Suprapubic skin (tissue), 4 donors: ENCODE measurements at regions not wholly inside any gene's neighbourhood (a gene's known extent, or its start where the extent isn't known, plus 50 kb on each side); places are given as distances from the start of the nearest gene placed in this dataset.

Experiments
- DNase-seq, 2 donors: peaks; one replicate each; pipeline ENCODE4 v3.0.0-alpha.2; 2019; ENCODE audit warnings: low spot score in 2 of 2
- H3K27ac ChIP-seq: fragments of 200-600 bp; sonication (generic); one replicate; pipeline ENCODE4 v1.5.1; 2019
- H3K27me3 ChIP-seq: fragments of 200-600 bp; sonication (generic); one replicate; pipeline ENCODE4 v1.5.1; 2019
- H3K36me3 ChIP-seq: fragments of 200-600 bp; sonication (generic); one replicate; pipeline ENCODE4 v1.5.1; 2019
- H3K4me1 ChIP-seq: fragments of 200-600 bp; sonication (generic); one replicate; pipeline ENCODE4 v1.5.1; 2019
- H3K4me3 ChIP-seq: fragments of 200-600 bp; sonication (generic); one replicate; pipeline ENCODE4 v1.5.1; 2019; ENCODE audit warnings: mild to moderate bottlenecking
- H3K9me3 ChIP-seq: fragments of 200-600 bp; sonication (generic); one replicate; pipeline ENCODE4 v1.5.1; 2019
- EP300 ChIP-seq: sonication (generic); formaldehyde crosslinking; IDR thresholded peaks from one replicate; pipeline ENCODE4 v1.6.1; 2017; ENCODE audit warnings: antibody characterized with exemption
- POLR2A ChIP-seq, 2 donors: fragments of 450-650 bp; IDR thresholded peaks; one replicate each; pipeline ENCODE4 v1.6.1; 2017; ENCODE audit warnings: antibody characterized with exemption in 2 of 2, mild to moderate bottlenecking in 2 of 2, moderate library complexity in 2 of 2
- POLR2AphosphoS5 ChIP-seq, 3 donors: sonication (generic); formaldehyde crosslinking; IDR thresholded peaks; one replicate each; pipeline ENCODE4 v1.6.1; 2017; ENCODE audit warnings: antibody characterized with exemption in 3 of 3
- WGBS: methylation state at CpG from one replicate; pipeline ENCODE4 v1.1.5; 2018; 5-methylcytosine and 5-hydroxymethylcytosine counted together
- TF ChIP-seq, protein P1 (sequence below), 2 donors: fragments of 200-600 bp in 1 of 2; fragments of 450-650 bp in 1 of 2; sonication (generic) in 1 of 2; IDR thresholded peaks; one replicate each; pipeline ENCODE4 v1.5.1; 2016 to 2019; ENCODE audit warnings: antibody characterized with exemption in 2 of 2, mild to moderate bottlenecking in 1 of 2, moderate library complexity in 1 of 2

- no peak for DNase-seq
- Histone ChIP-seq H3K36me3 (no peaks in the 10 kb centered on the region), H3K4me3 (no peak overlapping the region), H3K9me3 (no peaks in the 10 kb centered on the region), H3K4me1 (no peaks in the 10 kb centered on the region), H3K27me3 (no peaks in the 10 kb centered on the region), H3K27ac (no peak overlapping the region)
- 65% methylated on average over 1 of the region's 1 CpG for WGBS
- no peak for TF ChIP-seq EP300
- no peak for TF ChIP-seq POLR2AphosphoS5 (IDR thresholded peaks at IDR 0.05)
- no peak for TF ChIP-seq POLR2A (IDR thresholded peaks at IDR 0.05)
- TF ChIP-seq, protein P1, sequence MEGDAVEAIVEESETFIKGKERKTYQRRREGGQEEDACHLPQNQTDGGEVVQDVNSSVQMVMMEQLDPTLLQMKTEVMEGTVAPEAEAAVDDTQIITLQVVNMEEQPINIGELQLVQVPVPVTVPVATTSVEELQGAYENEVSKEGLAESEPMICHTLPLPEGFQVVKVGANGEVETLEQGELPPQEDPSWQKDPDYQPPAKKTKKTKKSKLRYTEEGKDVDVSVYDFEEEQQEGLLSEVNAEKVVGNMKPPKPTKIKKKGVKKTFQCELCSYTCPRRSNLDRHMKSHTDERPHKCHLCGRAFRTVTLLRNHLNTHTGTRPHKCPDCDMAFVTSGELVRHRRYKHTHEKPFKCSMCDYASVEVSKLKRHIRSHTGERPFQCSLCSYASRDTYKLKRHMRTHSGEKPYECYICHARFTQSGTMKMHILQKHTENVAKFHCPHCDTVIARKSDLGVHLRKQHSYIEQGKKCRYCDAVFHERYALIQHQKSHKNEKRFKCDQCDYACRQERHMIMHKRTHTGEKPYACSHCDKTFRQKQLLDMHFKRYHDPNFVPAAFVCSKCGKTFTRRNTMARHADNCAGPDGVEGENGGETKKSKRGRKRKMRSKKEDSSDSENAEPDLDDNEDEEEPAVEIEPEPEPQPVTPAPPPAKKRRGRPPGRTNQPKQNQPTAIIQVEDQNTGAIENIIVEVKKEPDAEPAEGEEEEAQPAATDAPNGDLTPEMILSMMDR (IDR thresholded peaks at IDR 0.05), result no peak
Observed at GRCh38 chr4:95627024-95627605, 78.3 kb upstream of the UNC5C start.

GRCh38 chr4:95625020-95625419, 76.2 kb upstream of the UNC5C start:
- no peak for DNase-seq
- no peaks in the 10 kb centered on the region for H3K9me3 ChIP-seq
- TF ChIP-seq POLR2AphosphoS5 (IDR thresholded peaks at IDR 0.05) (no peak), POLR2A (IDR thresholded peaks at IDR 0.05) (no peak), EP300 (no peak)
- TF ChIP-seq, protein P1 (IDR thresholded peaks at IDR 0.05), result no peak
- no peak overlapping the region for H3K27ac ChIP-seq
- H3K36me3 ChIP-seq, result no peaks in the 10 kb centered on the region
- no peaks in the 10 kb centered on the region for H3K4me1 ChIP-seq
- no peak overlapping the region for H3K4me3 ChIP-seq
- H3K27me3 ChIP-seq, result no peaks in the 10 kb centered on the region

GRCh38 chr4:95619525-95620443, 71.0 kb upstream of the UNC5C start:
- H3K9me3 ChIP-seq, result no peaks in the 10 kb centered on the region
- H3K36me3 ChIP-seq, result no peaks in the 10 kb centered on the region
- no peak for TF ChIP-seq EP300
- TF ChIP-seq, protein P1 (IDR thresholded peaks at IDR 0.05), result no peak
- TF ChIP-seq POLR2AphosphoS5 (IDR thresholded peaks at IDR 0.05), result no peak
- TF ChIP-seq POLR2A (IDR thresholded peaks at IDR 0.05), result no peak
- 82% methylated on average over 9 of the region's 9 CpGs for WGBS
- no peak for DNase-seq
- no peak overlapping the region for H3K4me3 ChIP-seq
- H3K27ac ChIP-seq, result no peak overlapping the region
- H3K27me3 ChIP-seq, result no peaks in the 10 kb centered on the region
- no peaks in the 10 kb centered on the region for H3K4me1 ChIP-seq

- Histone ChIP-seq H3K4me1 (no peaks in the 10 kb centered on the region), H3K36me3 (no peaks in the 10 kb centered on the region), H3K27me3 (no peaks in the 10 kb centered on the region), H3K4me3 (no peak overlapping the region), H3K9me3 (no peaks in the 10 kb centered on the region), H3K27ac (no peak overlapping the region)
- no peak for DNase-seq
- TF ChIP-seq EP300 (no peak), POLR2AphosphoS5 (IDR thresholded peaks at IDR 0.05) (no peak), POLR2A (IDR thresholded peaks at IDR 0.05) (no peak)
- TF ChIP-seq, protein P1 (IDR thresholded peaks at IDR 0.05), result no peak
- 91% methylated on average over 8 of the region's 8 CpGs for WGBS
Observed at GRCh38 chr4:95614684-95615205, 66.0 kb upstream of the UNC5C start.

DNA sequence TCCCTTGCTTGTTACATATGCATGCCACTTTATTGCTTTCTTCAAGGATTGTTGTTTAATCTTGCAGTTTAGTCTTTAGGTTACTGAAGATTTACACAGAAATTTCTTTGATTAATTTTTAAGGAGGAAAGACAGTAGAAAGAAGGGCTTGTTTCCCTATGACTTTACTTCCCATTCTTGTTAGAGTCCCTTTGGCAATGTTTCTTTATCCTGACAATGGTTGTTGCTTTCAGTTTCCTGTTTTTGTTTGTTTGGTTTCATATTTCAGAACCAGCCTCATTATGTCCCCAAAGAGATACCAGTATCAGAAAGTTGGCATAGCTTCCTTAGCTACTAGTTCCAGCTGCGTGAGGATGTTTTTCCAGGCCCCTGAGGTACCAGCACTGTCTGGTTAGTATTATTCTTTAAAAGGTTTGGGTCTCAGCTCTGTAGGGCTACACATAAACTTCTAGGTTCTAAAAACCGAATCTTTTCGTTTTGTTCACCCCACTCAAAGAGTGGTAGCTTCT, 61.3 kb upstream of the UNC5C start:
- no peak for DNase-seq
- H3K4me3 ChIP-seq, result no peak overlapping the region
- H3K36me3 ChIP-seq, result no peaks in the 10 kb centered on the region
- H3K9me3 ChIP-seq, result no peaks in the 10 kb centered on the region
- H3K4me1 ChIP-seq, result no peaks in the 10 kb centered on the region
- no peak overlapping the region for H3K27ac ChIP-seq
- TF ChIP-seq, protein P1 (IDR thresholded peaks at IDR 0.05), result no peak
- TF ChIP-seq EP300 (no peak), POLR2A (IDR thresholded peaks at IDR 0.05) (no peak), POLR2AphosphoS5 (IDR thresholded peaks at IDR 0.05) (no peak)
- no peaks in the 10 kb centered on the region for H3K27me3 ChIP-seq
- 70% methylated on average over 3 of the region's 3 CpGs for WGBS
